Common myeloid progenitor, CD34-positive (primary cell): ENCODE measurements at regions not wholly inside any gene's neighbourhood (a gene's known extent, or its start where the extent isn't known, plus 50 kb on each side); places are given as distances from the start of the nearest gene placed in this dataset.

Experiments used
- CTCF ChIA-PET: fragments of 350-600 bp; sonication (Branson Sonifier 250); formaldehyde crosslinking; loops from one replicate; lab custom pipeline; 2021; ENCODE audit warnings: antibody characterized with exemption; lab: Charles Lee
- POLR2A ChIA-PET: fragments of 350-600 bp; sonication (Branson Sonifier 250); formaldehyde crosslinking; loops from one replicate; lab custom pipeline; 2021; ENCODE audit warnings: antibody characterized with exemption; lab: Charles Lee
- DNase-seq, 3 donors: peaks; one replicate each; pipeline versions ENCODE4 v3.0.0 to v3.0.0-alpha.2; 2013
- H3K27ac ChIP-seq, 2 experiments: 1 replicate in 1 of 2; 2 replicates in 1 of 2; pipeline ENCODE4 v1.7.0; 2013; ENCODE audit warnings: inconsistent platforms in 2 of 2, low read length in 2 of 2, mild to moderate bottlenecking in 2 of 2, low read depth in 1 of 2, moderate library complexity in 1 of 2; ENCODE audit not compliant: severe bottlenecking in 2 of 2, insufficient read depth in 1 of 2, poor library complexity in 1 of 2
- H3K27me3 ChIP-seq, 5 experiments: replicated peaks in 2 of 5; 1 replicate in 3 of 5; 2 replicates in 2 of 5; pipeline versions ENCODE4 v1.6.1 to v1.7.0; 2013; ENCODE audit warnings: low read length in 4 of 5, mild to moderate bottlenecking in 2 of 5, moderate library complexity in 2 of 5, inconsistent platforms in 1 of 5; ENCODE audit not compliant: insufficient read depth in 5 of 5, control insufficient read depth in 4 of 5
- H3K36me3 ChIP-seq, 4 experiments: 1 replicate in 2 of 4; 2 replicates in 2 of 4; pipeline versions ENCODE4 v1.6.1 to v1.7.0; 2013; ENCODE audit warnings: low read length in 3 of 4, control low read depth in 1 of 4, mild to moderate bottlenecking in 1 of 4; ENCODE audit not compliant: control insufficient read depth in 4 of 4, insufficient read depth in 4 of 4
- H3K4me1 ChIP-seq, 4 experiments: 1 replicate in 3 of 4; 2 replicates in 1 of 4; pipeline versions ENCODE4 v1.6.1 to v1.7.1; 2013; ENCODE audit warnings: low read length in 3 of 4, mild to moderate bottlenecking in 3 of 4, control low read depth in 1 of 4, inconsistent platforms in 1 of 4, moderate library complexity in 1 of 4; ENCODE audit not compliant: control insufficient read depth in 4 of 4, insufficient read depth in 4 of 4; ENCODE audit errors: control extremely low read depth in 1 of 4
- H3K4me3 ChIP-seq, 7 experiments: 1 replicate in 4 of 7; 2 replicates in 3 of 7; pipeline versions ENCODE4 v1.5.1 to v1.7.0; 2013; ENCODE audit warnings: mild to moderate bottlenecking in 7 of 7, low read length in 6 of 7, moderate library complexity in 6 of 7, inconsistent platforms in 2 of 7, low read depth in 2 of 7, control low read depth in 1 of 7; ENCODE audit not compliant: insufficient read depth in 4 of 7, control insufficient read depth in 1 of 7; ENCODE audit errors: extremely low read depth in 1 of 7
- H3K9me3 ChIP-seq, 5 experiments: 1 replicate in 4 of 5; 2 replicates in 1 of 5; pipeline versions ENCODE4 v1.6.1 to v1.7.1; 2013; ENCODE audit warnings: low read length in 4 of 5, mild to moderate bottlenecking in 2 of 5, inconsistent platforms in 1 of 5, low read depth in 1 of 5, moderate library complexity in 1 of 5; ENCODE audit not compliant: control insufficient read depth in 4 of 5, insufficient read depth in 2 of 5; ENCODE audit errors: control extremely low read depth in 1 of 5
- WGBS: methylation state at CpG from one replicate; pipeline ENCODE4 v1.1.5; 2013; ENCODE audit not compliant: insufficient coverage; 5-methylcytosine and 5-hydroxymethylcytosine counted together

GRCh38 chr15:70171256-70171886 lies 73.7 kb upstream of the TLE3 start:
- no peak overlapping the region for H3K4me3 ChIP-seq
- WGBS = 94% methylated on average over 5 of the region's 10 CpGs
- ChIA-PET POLR2A (interaction anchor here (0.8 kb wide), 1 partner anchor 16 kb away, joined by 3 read pairs; no protein-coding TSS in a partner anchor), CTCF (interaction anchor here (0.7 to 1.5 kb wide), 6 partner anchors 9 to 30 kb away, joined by 3 to 5 read pairs (median 3); no protein-coding TSS in a partner anchor)
- H3K27ac ChIP-seq = no peak overlapping the region
- no peaks in the 10 kb centered on the region for H3K36me3 ChIP-seq
- H3K4me1 ChIP-seq = peaks cover 0 to 5% (median 0%) of the 10 kb centered on the region in 4 experiments
- DNase-seq = peak in 2 of 3 donors; percentile 30 to 49
- H3K9me3 ChIP-seq = no peaks in the 10 kb centered on the region
- no peaks in the 10 kb centered on the region for H3K27me3 ChIP-seq

GRCh38 chr15:70170096-70170699 lies 72.5 kb upstream of the TLE3 start:
- Histone ChIP-seq H3K4me1 (peaks cover 0 to 6% (median 3%) of the 10 kb centered on the region in 4 experiments), H3K27me3 (no peaks in the 10 kb centered on the region), H3K36me3 (no peaks in the 10 kb centered on the region), H3K9me3 (no peaks in the 10 kb centered on the region), H3K27ac (no peak overlapping the region), H3K4me3 (no peak overlapping the region)
- POLR2A ChIA-PET = interaction anchor here (1.3 kb wide), 1 partner anchor 29 kb away, joined by 3 read pairs; no protein-coding TSS in a partner anchor
- CTCF ChIA-PET = interaction anchor here (1.2 kb wide), 2 partner anchors 8 to 27 kb away, joined by 3 read pairs; no protein-coding TSS in a partner anchor
- WGBS = 95% methylated on average over 7 of the region's 10 CpGs
- no peak for DNase-seq

GRCh38 chr15:70169147-70169546 lies 71.4 kb upstream of the TLE3 start:
- WGBS = 100% methylated on average over 2 of the region's 3 CpGs

GRCh38 chr15:70167155-70167554 lies 69.4 kb upstream of the TLE3 start:
- POLR2A ChIA-PET = no interaction called here
- 93% methylated on average over 2 of the region's 3 CpGs for WGBS
- CTCF ChIA-PET = no interaction called here
- Histone ChIP-seq H3K36me3 (no peaks in the 10 kb centered on the region), H3K4me1 (peaks cover 0 to 6% (median 2%) of the 10 kb centered on the region in 4 experiments), H3K27me3 (no peaks in the 10 kb centered on the region), H3K9me3 (no peaks in the 10 kb centered on the region), H3K4me3 (no peak overlapping the region), H3K27ac (no peak overlapping the region)
- DNase-seq = no peak

More at GRCh38 chr15:70169147-70169546, 71.4 kb upstream of the TLE3 start:
- Histone ChIP-seq H3K4me1 (peaks cover 0 to 6% (median 3%) of the 10 kb centered on the region in 4 experiments), H3K36me3 (no peaks in the 10 kb centered on the region), H3K27me3 (no peaks in the 10 kb centered on the region), H3K9me3 (no peaks in the 10 kb centered on the region), H3K27ac (no peak overlapping the region), H3K4me3 (no peak overlapping the region)
- CTCF ChIA-PET = no interaction called here
- POLR2A ChIA-PET = no interaction called here
- no peak for DNase-seq

GRCh38 chr15:70166506-70167087 lies 68.9 kb upstream of the TLE3 start:
- Histone ChIP-seq H3K36me3 (no peaks in the 10 kb centered on the region), H3K9me3 (no peaks in the 10 kb centered on the region), H3K4me3 (no peak overlapping the region), H3K27ac (no peak overlapping the region), H3K27me3 (no peaks in the 10 kb centered on the region), H3K4me1 (peaks cover 0 to 6% (median 0%) of the 10 kb centered on the region in 4 experiments)
- DNase-seq = no peak
- ChIA-PET POLR2A (no interaction called here), CTCF (no interaction called here)
- WGBS = 100% methylated on average over 13 of the region's 13 CpGs

GRCh38 chr15:70165716-70166284 lies 68.1 kb upstream of the TLE3 start:
- H3K27me3 ChIP-seq = no peaks in the 10 kb centered on the region
- H3K27ac ChIP-seq = no peak overlapping the region
- H3K4me3 ChIP-seq = no peak overlapping the region
- ChIA-PET POLR2A (no interaction called here), CTCF (no interaction called here)
- H3K9me3 ChIP-seq = no peaks in the 10 kb centered on the region
- DNase-seq = peak in 1 of 3 donors; percentile 33
- H3K4me1 ChIP-seq = peaks cover 0 to 8% (median 4%) of the 10 kb centered on the region in 4 experiments
- no peaks in the 10 kb centered on the region for H3K36me3 ChIP-seq
- 70% methylated on average over 9 of the region's 10 CpGs for WGBS
